PC-9 (cell line): ENCODE measurements at regions not wholly inside any gene's neighbourhood (a gene's known extent, or its start where the extent isn't known, plus 50 kb on each side); places are given as distances from the start of the nearest gene placed in this dataset.

Experiments
- EZH2 ChIP-seq: fragments of 200-600 bp; sonication (generic); IDR thresholded peaks from 2 replicates; pipeline ENCODE4 v1.8.0; 2017; ENCODE audit warnings: antibody characterized with exemption, low read depth
- TF ChIP-seq, protein P1 (sequence below): fragments of 200-600 bp; sonication (generic); conservative IDR thresholded peaks from 2 replicates; pipeline ENCODE4 v1.6.1; 2017; ENCODE audit warnings: mixed run types, antibody characterized with exemption, mild to moderate bottlenecking, moderate library complexity

DNA sequence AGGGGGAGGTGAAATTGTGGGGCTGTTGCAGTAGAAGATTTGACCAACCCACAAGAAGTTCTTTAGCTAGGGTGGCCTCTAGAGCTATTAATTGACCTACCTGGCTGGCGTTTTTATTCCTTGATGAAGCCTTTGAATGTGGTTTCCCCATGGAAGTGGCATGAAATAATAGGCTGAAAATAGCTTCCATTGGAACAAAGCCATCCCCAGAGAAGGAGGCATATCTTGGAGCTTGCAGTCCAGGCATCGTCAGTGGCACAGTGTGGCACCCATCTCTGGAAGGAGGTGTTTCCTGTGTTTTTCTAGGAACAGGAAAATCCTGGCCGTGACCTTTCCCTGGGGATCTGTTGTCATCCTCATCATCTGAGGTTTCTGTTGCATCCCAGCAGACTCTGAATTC is 96.3 kb upstream of the WDR1 start:
- TF ChIP-seq, protein P1, sequence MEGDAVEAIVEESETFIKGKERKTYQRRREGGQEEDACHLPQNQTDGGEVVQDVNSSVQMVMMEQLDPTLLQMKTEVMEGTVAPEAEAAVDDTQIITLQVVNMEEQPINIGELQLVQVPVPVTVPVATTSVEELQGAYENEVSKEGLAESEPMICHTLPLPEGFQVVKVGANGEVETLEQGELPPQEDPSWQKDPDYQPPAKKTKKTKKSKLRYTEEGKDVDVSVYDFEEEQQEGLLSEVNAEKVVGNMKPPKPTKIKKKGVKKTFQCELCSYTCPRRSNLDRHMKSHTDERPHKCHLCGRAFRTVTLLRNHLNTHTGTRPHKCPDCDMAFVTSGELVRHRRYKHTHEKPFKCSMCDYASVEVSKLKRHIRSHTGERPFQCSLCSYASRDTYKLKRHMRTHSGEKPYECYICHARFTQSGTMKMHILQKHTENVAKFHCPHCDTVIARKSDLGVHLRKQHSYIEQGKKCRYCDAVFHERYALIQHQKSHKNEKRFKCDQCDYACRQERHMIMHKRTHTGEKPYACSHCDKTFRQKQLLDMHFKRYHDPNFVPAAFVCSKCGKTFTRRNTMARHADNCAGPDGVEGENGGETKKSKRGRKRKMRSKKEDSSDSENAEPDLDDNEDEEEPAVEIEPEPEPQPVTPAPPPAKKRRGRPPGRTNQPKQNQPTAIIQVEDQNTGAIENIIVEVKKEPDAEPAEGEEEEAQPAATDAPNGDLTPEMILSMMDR = no peak
- no peak for TF ChIP-seq EZH2
